A549 (cell line): ENCODE measurements at regions not wholly inside any gene's neighbourhood (a gene's known extent, or its start where the extent isn't known, plus 50 kb on each side); places are given as distances from the start of the nearest gene placed in this dataset.

ENCODE experiments used
- CTCF ChIP-seq: fragments of >200 bp; sonication (Bioruptor Twin); formaldehyde crosslinking; IDR thresholded peaks from 3 replicates; pipeline ENCODE4 v1.5.1; 2016
- ESRRA ChIP-seq: fragments of 150-350 bp; IDR thresholded peaks from 2 replicates; pipeline ENCODE4 v1.6.1; 2014; ENCODE audit warnings: mild to moderate bottlenecking, low read length, borderline replicate concordance
- GATA3 ChIP-seq: IDR thresholded peaks from 2 replicates; pipeline ENCODE4 v1.6.1; 2012; ENCODE audit warnings: borderline replicate concordance
- KDM1A ChIP-seq: fragments of 200-600 bp; sonication (generic); IDR thresholded peaks from 2 replicates; pipeline ENCODE4 v1.6.1; 2016; ENCODE audit warnings: low read depth, mild to moderate bottlenecking
- NR3C1 ChIP-seq: fragments of >200 bp; sonication (Bioruptor Twin); formaldehyde crosslinking; IDR thresholded peaks from 3 replicates; pipeline ENCODE4 v1.6.1; 2017
- POLR2A ChIP-seq: IDR thresholded peaks from 2 replicates; pipeline ENCODE4 v1.6.1; 2012; ENCODE audit warnings: mild to moderate bottlenecking, low read length
- ZFP36 ChIP-seq: fragments of 450-650 bp; IDR thresholded peaks from 2 replicates; pipeline ENCODE4 v1.6.1; 2014; ENCODE audit warnings: borderline replicate concordance; ENCODE audit not compliant: partially characterized antibody

- TF ChIP-seq CTCF: no peak
- TF ChIP-seq NR3C1: no peak
- no peak for TF ChIP-seq ZFP36
- TF ChIP-seq GATA3: no peak
- no peak for TF ChIP-seq POLR2A
- no peak for TF ChIP-seq ESRRA
- no peak for TF ChIP-seq KDM1A
Observed at GRCh38 chr6:100100776-100101175, 106.8 kb upstream of the MCHR2 start.
